Mononuclear cell (primary cell): ENCODE measurements at regions not wholly inside any gene's neighbourhood (a gene's known extent, or its start where the extent isn't known, plus 50 kb on each side); places are given as distances from the start of the nearest gene placed in this dataset.
"Not testable (repeated sequence)": the region's sequence is repeated elsewhere in the genome, so short reads cannot be mapped to it uniquely, and the experiment has no call there.

Experiments
- H3K27me3 ChIP-seq: 2 replicates; pipeline ENCODE4 v1.6.0; 2011; ENCODE audit warnings: low read length, control low read depth; ENCODE audit not compliant: insufficient read depth
- H3K4me1 ChIP-seq: 2 replicates; pipeline ENCODE4 v1.5.1; 2011; ENCODE audit warnings: mild to moderate bottlenecking, low read length, control low read depth; ENCODE audit not compliant: insufficient read depth
- H3K4me3 ChIP-seq: 2 replicates; pipeline ENCODE4 v1.5.1; 2011; ENCODE audit warnings: mild to moderate bottlenecking, low read length, moderate library complexity
- H3K9me3 ChIP-seq: 2 replicates; pipeline ENCODE4 v1.5.1; 2011; ENCODE audit warnings: low read depth, mild to moderate bottlenecking, control low read depth, low read length

- Histone ChIP-seq H3K4me3 (no peak overlapping the region), H3K4me1 (no peaks in the 10 kb centered on the region), H3K27me3 (no peaks in the 10 kb centered on the region), H3K9me3 (no peaks in the 10 kb centered on the region)
These were observed 208.2 kb downstream of the MN1 start for GRCh38 chr22:27593378-27593777.

- H3K4me3 ChIP-seq: no peak overlapping the region
- peaks cover 2% of the 10 kb centered on the region for H3K4me1 ChIP-seq
- no peaks in the 10 kb centered on the region for H3K9me3 ChIP-seq
- no peaks in the 10 kb centered on the region for H3K27me3 ChIP-seq
These were observed 207.5 kb downstream of the MN1 start for GRCh38 chr22:27594020-27594419.

- no peaks in the 10 kb centered on the region for H3K9me3 ChIP-seq
- H3K4me1 ChIP-seq: peaks cover 3% of the 10 kb centered on the region
- no peaks in the 10 kb centered on the region for H3K27me3 ChIP-seq
- H3K4me3 ChIP-seq: no peak overlapping the region
These were observed 207.0 kb downstream of the MN1 start for GRCh38 chr22:27594474-27595134.

- Histone ChIP-seq H3K4me3 (no peak overlapping the region), H3K9me3 (no peaks in the 10 kb centered on the region), H3K4me1 (peaks cover 3% of the 10 kb centered on the region), H3K27me3 (no peaks in the 10 kb centered on the region)
These were observed 205.3 kb downstream of the MN1 start for GRCh38 chr22:27596133-27596870.

GRCh38 chr22:27597703-27598444 lies 203.7 kb downstream of the MN1 start:
- Histone ChIP-seq H3K9me3 (no peaks in the 10 kb centered on the region), H3K4me3 (no peak overlapping the region), H3K4me1 (peaks cover 3% of the 10 kb centered on the region), H3K27me3 (no peaks in the 10 kb centered on the region)

GRCh38 chr22:27598792-27599191 lies 202.8 kb downstream of the MN1 start:
- Histone ChIP-seq H3K9me3 (no peaks in the 10 kb centered on the region), H3K4me3 (no peak overlapping the region), H3K4me1 (peaks cover 3% of the 10 kb centered on the region), H3K27me3 (no peaks in the 10 kb centered on the region)

GRCh38 chr22:27601195-27601594 lies 200.4 kb downstream of the MN1 start:
- Histone ChIP-seq H3K27me3 (no peaks in the 10 kb centered on the region), H3K4me1 (peaks cover 3% of the 10 kb centered on the region), H3K9me3 (no peaks in the 10 kb centered on the region), H3K4me3 (no peak overlapping the region)

- Histone ChIP-seq H3K4me1 (peaks cover 3% of the 10 kb centered on the region), H3K9me3 (no peaks in the 10 kb centered on the region), H3K27me3 (no peaks in the 10 kb centered on the region), H3K4me3 (no peak overlapping the region)
These were observed 199.2 kb downstream of the MN1 start for GRCh38 chr22:27602390-27602789.

GRCh38 chr22:27603111-27603799 lies 198.3 kb downstream of the MN1 start:
- Histone ChIP-seq H3K4me3 (no peak overlapping the region), H3K9me3 (no peaks in the 10 kb centered on the region), H3K27me3 (no peaks in the 10 kb centered on the region), H3K4me1 (peaks cover 3% of the 10 kb centered on the region)

- Histone ChIP-seq H3K4me1 (peaks cover 3% of the 10 kb centered on the region), H3K9me3 (no peaks in the 10 kb centered on the region), H3K4me3 (no peak overlapping the region), H3K27me3 (no peaks in the 10 kb centered on the region)
These were observed 197.8 kb downstream of the MN1 start for GRCh38 chr22:27603800-27604144.

- Histone ChIP-seq H3K4me1 (no peaks in the 10 kb centered on the region), H3K9me3 (no peaks in the 10 kb centered on the region), H3K4me3 (no peak overlapping the region), H3K27me3 (no peaks in the 10 kb centered on the region)
These were observed 196.2 kb downstream of the MN1 start for GRCh38 chr22:27605390-27605789.

- H3K4me3 ChIP-seq, H3K9me3 ChIP-seq, H3K4me1 ChIP-seq, H3K27me3 ChIP-seq: not testable (repeated sequence)
These were observed 193.8 kb downstream of the MN1 start for GRCh38 chr22:27607750-27608149.

GRCh38 chr22:27609451-27609888 lies 192.1 kb downstream of the MN1 start:
- no peak overlapping the region for H3K4me3 ChIP-seq
- H3K4me1 ChIP-seq: no peaks in the 10 kb centered on the region
- no peaks in the 10 kb centered on the region for H3K9me3 ChIP-seq
- peaks cover 4% of the 10 kb centered on the region for H3K27me3 ChIP-seq

- H3K4me3 ChIP-seq, H3K27me3 ChIP-seq, H3K9me3 ChIP-seq, H3K4me1 ChIP-seq: not testable (repeated sequence)
These were observed 191.4 kb downstream of the MN1 start for GRCh38 chr22:27610164-27610563.
